ENCODE measurements at regions not wholly inside any gene's neighbourhood (a gene's known extent, or its start where the extent isn't known, plus 50 kb on each side); places are given as distances from the start of the nearest gene placed in this dataset.

GRCh38 chr10:3364768-3365480, 192.3 kb upstream of the PITRM1 start:
- TF ChIP-seq, protein P1, sequence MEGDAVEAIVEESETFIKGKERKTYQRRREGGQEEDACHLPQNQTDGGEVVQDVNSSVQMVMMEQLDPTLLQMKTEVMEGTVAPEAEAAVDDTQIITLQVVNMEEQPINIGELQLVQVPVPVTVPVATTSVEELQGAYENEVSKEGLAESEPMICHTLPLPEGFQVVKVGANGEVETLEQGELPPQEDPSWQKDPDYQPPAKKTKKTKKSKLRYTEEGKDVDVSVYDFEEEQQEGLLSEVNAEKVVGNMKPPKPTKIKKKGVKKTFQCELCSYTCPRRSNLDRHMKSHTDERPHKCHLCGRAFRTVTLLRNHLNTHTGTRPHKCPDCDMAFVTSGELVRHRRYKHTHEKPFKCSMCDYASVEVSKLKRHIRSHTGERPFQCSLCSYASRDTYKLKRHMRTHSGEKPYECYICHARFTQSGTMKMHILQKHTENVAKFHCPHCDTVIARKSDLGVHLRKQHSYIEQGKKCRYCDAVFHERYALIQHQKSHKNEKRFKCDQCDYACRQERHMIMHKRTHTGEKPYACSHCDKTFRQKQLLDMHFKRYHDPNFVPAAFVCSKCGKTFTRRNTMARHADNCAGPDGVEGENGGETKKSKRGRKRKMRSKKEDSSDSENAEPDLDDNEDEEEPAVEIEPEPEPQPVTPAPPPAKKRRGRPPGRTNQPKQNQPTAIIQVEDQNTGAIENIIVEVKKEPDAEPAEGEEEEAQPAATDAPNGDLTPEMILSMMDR (conservative IDR thresholded peaks at IDR 0.05; ENCODE audit: low read length): no peak
- TF ChIP-seq EZH2phosphoT487 (IDR thresholded peaks at IDR 0.05; ENCODE audit: borderline replicate concordance): no peak
